ENCODE measurements at regions not wholly inside any gene's neighbourhood (a gene's known extent, or its start where the extent isn't known, plus 50 kb on each side); places are given as distances from the start of the nearest gene placed in this dataset.

GRCh38 chr13:75160984-75161383 is 321.0 kb downstream of the TBC1D4 start:
- no peak for TF ChIP-seq CTCF (conservative IDR thresholded peaks at IDR 0.05)
- H3K27ac ChIP-seq, result no peak overlapping the region

- H3K27ac ChIP-seq, result no peak overlapping the region
- TF ChIP-seq CTCF (conservative IDR thresholded peaks at IDR 0.05), result no peak
Observed at GRCh38 chr13:75154331-75154730, 327.6 kb downstream of the TBC1D4 start.

GRCh38 chr13:75153834-75154233 is 328.1 kb downstream of the TBC1D4 start:
- no peak overlapping the region for H3K27ac ChIP-seq
- no peak for TF ChIP-seq CTCF (conservative IDR thresholded peaks at IDR 0.05)

GRCh38 chr13:75153386-75153785 is 328.6 kb downstream of the TBC1D4 start:
- no peak for TF ChIP-seq CTCF (conservative IDR thresholded peaks at IDR 0.05)
- no peak overlapping the region for H3K27ac ChIP-seq

GRCh38 chr13:75151081-75151643 is 330.8 kb downstream of the TBC1D4 start:
- H3K27ac ChIP-seq, result no peak overlapping the region
- TF ChIP-seq CTCF (conservative IDR thresholded peaks at IDR 0.05), result no peak

GRCh38 chr13:75149776-75150175 is 332.2 kb downstream of the TBC1D4 start:
- TF ChIP-seq CTCF (conservative IDR thresholded peaks at IDR 0.05), result no peak
- no peak overlapping the region for H3K27ac ChIP-seq

- TF ChIP-seq CTCF (conservative IDR thresholded peaks at IDR 0.05), result no peak
Observed at GRCh38 chr13:75147946-75148345, 334.0 kb downstream of the TBC1D4 start.

More at GRCh38 chr13:75147946-75148345, 334.0 kb downstream of the TBC1D4 start:
- no peak overlapping the region for H3K27ac ChIP-seq
